Heart left ventricle (tissue), 13 donors: ENCODE measurements at regions not wholly inside any gene's neighbourhood (a gene's known extent, or its start where the extent isn't known, plus 50 kb on each side); places are given as distances from the start of the nearest gene placed in this dataset.

ENCODE experiments used
- POLR2A ChIP-seq, 2 donors: fragments of 450-650 bp; IDR thresholded peaks; one replicate each; pipeline ENCODE4 v1.6.1; 2017; ENCODE audit warnings: antibody characterized with exemption in 2 of 2, mild to moderate bottlenecking in 2 of 2, moderate library complexity in 2 of 2
- TF ChIP-seq, protein P1 (sequence below), 12 donors: fragments of 200-600 bp; sonication (generic) in 4 of 12; IDR thresholded peaks; one replicate each; pipeline versions ENCODE4 v1.5.0 to v1.8.0; 2018 to 2022; ENCODE audit warnings: antibody characterized with exemption in 12 of 12, mild to moderate bottlenecking in 5 of 12
- donor health status: ischemic (EF 13 %, LVEDD 7.1; RV severe dilation, severe dysfunction).
- donor health status: DM: no; HTN: yes; CAD: no.
- donor health status: DM: no; HTN: no; CAD: no.
- donor health status: ischemic (EF 25% LVEDD 6.9; RV normal size, moderate dysfunction).
- donor health status: ischemic (EF 25% LVEDD 5.7; RV mildly dilated, moderate dysfunction).
- donor health status: ischemic (EF 35%, LVEDD 5.7; RV mildly dilated, moderate dysfunction).
- donor health status: nonischemic (EF 11% LVEDD 7.7; RV severe dilation, severe dysfunction).
- donor health status: DM: yes; HTN: yes; CAD: no.
- donor health status: PGD.
- donor health status: ischemic (EF 29% LVEDD 5.4; RV normal size, mild dysfunction).
- donor health status: nonischemic (EF 23%, LVEDD 6.1; RV moderate dilation, normal function).

- TF ChIP-seq, protein P1, sequence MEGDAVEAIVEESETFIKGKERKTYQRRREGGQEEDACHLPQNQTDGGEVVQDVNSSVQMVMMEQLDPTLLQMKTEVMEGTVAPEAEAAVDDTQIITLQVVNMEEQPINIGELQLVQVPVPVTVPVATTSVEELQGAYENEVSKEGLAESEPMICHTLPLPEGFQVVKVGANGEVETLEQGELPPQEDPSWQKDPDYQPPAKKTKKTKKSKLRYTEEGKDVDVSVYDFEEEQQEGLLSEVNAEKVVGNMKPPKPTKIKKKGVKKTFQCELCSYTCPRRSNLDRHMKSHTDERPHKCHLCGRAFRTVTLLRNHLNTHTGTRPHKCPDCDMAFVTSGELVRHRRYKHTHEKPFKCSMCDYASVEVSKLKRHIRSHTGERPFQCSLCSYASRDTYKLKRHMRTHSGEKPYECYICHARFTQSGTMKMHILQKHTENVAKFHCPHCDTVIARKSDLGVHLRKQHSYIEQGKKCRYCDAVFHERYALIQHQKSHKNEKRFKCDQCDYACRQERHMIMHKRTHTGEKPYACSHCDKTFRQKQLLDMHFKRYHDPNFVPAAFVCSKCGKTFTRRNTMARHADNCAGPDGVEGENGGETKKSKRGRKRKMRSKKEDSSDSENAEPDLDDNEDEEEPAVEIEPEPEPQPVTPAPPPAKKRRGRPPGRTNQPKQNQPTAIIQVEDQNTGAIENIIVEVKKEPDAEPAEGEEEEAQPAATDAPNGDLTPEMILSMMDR (IDR thresholded peaks at IDR 0.05), result peak in 2 of 12 donors; percentile 6 to 11
- no peak for TF ChIP-seq POLR2A (IDR thresholded peaks at IDR 0.05)
Measured at GRCh38 chr3:16060358-16060852, 114.1 kb upstream of the GALNT15 start.
